NCI-H2227 (cell line): ENCODE measurements at regions not wholly inside any gene's neighbourhood (a gene's known extent, or its start where the extent isn't known, plus 50 kb on each side); places are given as distances from the start of the nearest gene placed in this dataset.

Experiments used
- DNase-seq: peaks from one replicate; lab custom pipeline; 2025; ENCODE audit not compliant: unreplicated experiment; lab: John Stamatoyannopoulos, UW

DNA sequence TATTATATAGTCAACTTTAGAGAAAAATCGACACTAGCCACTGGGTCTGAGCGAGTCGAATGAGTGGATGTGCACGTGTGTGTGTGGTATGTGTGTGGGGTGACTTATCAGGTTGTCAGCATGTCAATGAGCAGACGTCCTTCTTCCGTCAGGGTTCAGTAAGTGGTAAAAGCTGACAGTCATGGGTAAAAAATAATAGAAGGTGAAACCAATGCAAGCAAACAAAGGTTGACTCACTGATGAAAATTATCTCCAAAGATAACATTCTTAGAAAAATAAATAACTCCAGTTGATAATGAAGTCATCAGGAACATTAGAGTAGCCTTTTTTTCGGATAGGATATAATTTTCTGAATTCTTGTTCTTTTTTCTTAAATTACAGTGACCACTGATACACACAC, 243.8 kb upstream of the FOXQ1 start:
- no peak for DNase-seq

DNA sequence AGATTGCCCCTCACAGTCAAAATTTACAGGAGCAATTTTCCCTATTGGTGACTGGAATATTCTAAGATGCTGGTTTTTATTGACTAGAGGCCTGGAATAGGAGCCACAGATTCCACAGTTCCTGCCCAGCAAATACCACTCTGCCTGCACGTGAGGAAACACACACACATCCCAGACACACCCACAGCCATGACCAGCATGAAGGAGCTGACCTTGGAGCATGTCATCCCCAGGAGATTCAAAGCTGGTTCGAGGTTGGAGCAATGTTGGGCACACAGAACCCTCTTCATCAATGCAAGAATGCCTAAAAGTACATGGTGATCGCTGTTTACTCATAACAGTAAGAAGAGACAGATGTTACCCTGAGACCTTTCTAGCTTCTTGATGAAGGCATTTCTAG, 244.6 kb upstream of the FOXQ1 start:
- DNase-seq, result no peak

DNA sequence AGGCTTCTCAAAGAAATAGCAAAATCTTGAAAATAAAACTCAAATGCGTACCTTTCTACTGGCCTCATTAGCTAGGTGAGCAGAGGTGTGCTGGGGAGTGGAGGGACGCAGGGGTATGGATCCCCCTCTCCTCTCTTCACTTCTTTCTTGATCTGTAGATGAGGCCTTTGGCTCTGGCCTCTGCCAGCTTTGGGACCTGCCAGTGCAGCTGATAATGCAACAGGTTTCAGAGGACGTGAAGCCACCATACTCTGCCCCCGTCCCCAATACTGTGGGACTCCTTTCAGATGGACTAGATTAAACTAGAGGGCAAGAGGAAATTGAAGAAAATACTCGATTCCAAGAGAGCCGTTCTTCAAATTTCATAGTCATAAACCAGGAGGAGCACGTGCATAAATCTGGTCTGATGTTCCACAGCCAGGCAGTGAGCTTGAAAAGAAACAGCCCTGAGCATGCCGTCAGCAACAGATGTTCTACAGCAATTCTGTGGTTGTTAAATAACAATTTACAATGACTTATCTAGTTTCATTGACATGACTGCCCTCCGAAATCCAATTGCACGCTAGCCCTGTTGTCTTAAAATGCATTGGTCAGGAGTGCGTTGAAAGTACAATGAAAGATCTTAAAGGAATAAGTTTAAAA, 245.3 kb upstream of the FOXQ1 start:
- DNase-seq, result no peak

DNA sequence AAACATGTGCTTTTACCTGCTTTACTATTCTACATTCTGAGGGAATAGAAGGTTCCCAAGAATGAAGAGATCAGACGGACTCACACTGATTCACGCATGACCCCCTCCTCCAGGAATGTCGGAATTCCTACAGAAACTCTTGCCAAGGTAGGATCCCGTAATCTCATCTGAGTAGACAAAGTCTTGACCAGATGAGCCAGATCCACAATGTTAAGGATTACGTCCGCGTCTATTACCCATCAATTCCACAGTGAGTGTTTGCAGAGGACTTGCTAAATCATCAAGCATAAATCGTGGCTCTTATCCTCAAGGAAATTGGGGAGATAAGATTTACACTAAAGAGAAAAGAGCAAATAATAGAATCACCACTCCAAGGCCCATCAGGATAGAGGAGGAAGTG, 245.9 kb upstream of the FOXQ1 start:
- DNase-seq, result no peak

DNA sequence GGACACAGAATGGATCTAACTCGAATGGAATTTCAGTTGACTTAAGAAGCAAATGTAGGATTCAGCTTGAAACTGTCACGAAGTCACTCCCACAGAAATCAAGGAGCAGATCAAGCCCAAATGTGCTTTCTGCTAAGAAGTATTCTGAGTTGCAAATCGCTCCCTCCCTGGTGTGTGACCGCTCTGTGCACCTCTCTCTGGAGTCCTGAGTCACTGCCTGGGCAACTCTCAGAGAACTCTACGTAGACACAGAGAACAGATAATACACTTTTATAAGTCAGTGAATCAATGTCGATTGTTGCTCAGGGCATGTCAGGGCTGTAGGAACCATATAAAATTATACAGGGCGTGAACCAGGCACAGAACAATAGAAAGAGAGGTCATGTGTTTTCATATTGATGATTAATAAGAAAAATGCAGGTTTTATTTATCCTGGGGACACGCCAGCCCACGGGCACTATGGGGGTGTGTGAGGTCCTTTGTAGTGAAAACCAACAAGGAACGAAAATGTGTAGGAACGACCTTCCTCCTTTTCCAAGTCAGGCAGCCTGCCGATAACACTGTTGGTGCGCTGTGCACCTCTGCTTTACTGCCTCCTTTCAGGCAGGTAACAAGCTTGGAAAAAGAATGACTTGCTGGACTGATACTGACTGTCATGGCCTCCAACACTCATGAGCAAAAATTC, 248.1 kb upstream of the FOXQ1 start:
- DNase-seq, result no peak

DNA sequence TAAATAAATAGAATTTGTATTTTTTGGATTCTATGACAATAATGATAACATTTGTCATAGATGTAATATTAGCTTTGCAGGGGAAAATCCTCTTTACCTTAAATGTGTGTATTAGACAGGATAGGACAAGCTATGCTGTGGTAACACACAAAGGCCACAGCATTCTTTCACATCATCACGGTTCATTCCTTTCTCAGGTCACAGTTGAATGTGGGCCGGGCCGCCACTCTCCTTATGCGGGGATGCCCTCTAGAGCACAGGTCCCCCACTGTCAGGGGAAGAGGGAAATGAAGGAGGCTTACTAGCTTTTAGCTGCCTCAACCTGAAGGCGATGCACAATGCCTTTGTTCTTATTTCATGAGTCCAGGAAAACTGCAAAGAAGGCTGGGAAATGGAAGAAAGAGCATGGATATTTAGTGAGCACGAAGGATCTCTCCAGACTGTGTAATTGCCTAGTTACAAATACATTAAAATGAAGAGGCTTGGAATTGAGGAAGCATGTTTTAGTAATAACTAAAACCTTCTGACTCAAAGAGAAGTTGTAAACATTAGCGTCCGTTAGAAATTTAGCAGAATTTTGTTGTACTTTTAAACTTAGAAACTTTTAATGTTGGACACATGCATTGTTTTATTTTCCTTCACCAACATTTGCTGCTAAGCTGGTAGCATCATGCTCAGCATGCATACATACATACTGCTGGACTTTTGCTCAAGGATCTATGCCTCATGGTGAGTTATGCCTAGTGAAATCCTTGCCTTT, 248.9 kb upstream of the FOXQ1 start:
- DNase-seq, result no peak

DNA sequence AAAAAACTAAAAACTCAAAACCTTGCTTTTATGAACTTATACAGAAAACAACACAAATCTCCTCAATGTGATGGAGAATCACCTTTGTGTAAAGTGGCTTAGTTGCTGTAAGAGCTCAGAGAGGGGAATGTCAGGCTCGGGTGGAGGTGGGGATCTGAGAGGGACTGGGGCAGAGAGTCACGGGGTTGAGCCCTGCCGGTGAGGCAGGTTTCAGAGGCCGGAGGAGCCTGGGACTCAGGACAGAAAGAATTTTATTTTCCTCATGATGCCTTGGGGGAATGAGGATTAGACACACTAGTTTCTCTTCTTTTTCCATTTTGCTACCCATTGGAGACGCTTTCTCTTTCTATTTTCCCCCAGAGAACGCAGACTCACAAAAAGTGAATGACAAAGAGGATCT, 252.3 kb upstream of the FOXQ1 start:
- DNase-seq, result no peak

DNA sequence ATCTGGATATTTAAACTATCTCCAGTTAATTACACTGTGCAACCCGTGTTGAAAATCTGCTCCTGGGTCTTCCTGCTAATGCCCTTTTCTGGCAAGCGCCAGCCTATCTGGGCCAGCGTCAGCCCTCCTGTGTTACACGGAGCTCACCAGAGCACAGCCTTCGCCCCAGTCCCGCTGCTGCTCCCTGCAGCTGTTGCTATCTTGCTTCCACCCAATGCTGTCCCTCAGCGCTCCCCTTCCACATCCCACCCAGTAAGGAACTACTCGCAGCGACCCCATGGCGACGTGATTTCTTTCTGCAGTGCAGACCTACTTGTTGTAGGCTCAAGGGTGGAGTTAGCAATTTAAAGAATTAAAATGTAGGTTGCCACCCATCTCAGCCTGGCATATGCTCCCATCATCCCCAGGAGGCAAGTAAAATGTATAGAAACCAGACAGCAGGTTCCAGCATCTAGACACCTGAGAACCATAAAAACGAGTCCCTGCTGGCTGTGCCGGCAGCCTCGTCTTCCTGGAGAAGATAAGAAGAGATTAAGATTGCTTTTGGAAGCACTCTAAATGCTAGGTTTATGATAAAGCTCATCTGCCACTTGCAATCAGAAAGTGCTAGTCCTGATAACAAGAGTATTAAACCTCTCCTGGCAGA, 254.3 kb upstream of the FOXQ1 start:
- no peak for DNase-seq

DNA sequence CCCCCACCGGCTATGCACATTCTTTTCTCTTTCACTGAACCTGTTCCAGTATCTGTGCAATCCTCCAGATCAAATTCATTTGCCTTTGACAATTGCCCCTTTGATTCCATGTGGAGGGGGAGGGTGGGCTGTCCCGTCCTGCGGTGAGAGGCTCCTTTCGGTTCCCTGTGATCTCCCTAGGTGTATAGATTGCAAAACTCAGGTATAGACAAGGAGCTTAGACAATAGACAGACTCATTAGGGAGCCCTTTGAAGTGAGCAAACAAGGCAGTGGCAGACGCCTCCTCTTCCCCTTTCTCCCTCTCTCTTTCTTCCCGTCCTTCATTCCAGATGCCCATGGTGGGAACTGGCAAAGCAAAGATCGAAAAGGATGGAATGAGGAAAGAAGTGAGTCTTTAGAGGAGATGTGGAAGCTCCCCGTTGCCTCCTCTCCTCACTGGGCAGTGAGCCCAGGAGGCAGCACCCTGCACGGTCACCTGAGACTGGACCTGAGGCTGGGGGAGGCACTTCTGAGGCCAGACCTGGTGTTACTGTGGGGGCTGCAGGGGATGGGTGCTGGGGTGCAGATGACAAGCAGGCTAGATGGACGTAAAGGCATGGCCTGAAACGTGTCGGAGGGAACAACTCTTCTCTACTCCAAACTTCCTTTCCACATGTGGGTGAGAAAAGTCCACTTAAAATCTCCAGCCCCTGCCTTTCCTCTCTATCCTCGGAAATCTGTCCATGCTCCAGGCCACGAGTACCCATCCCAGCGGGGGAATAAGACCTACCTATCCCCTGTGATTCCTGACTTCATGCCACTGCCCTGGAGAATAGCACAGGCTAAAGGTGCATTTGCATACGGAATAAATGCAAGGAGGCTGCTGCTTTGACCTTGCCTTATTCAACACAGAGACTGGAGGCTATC, 256.6 kb upstream of the FOXQ1 start:
- no peak for DNase-seq

DNA sequence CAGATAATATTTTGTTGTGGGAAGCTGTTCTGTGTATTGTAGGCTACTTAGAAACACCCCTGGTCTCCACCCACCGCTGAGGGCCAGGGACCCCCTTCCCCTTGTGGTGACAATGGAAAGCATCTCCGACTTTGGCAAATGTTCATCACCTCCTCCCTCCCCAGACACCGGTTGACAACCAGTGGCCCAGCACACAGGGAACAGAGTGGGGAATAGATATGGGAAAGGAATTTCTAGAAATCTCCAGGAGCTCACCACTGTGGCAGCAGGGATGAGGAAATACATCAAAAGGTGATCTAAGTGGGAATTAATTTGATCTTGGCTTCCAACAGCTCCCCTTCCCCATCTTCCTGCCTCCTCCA, 257.3 kb upstream of the FOXQ1 start:
- DNase-seq, result no peak

DNA sequence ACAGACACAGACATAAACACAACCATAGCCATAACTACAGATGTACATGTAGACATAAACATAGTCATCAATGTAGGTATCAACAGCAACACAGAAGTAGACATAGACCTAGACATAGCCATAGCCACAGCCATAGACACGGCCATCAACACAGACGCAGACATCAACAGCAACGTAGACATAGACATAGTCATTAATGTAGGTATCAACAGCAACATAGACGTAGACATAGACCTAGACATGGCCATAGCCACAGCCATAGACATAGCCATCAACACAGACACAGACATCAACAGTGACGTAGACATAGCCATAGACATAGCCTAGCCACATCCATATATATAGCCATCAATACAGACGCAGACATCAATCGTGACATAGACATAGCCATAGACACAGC, 258.3 kb upstream of the FOXQ1 start:
- no peak for DNase-seq

DNA sequence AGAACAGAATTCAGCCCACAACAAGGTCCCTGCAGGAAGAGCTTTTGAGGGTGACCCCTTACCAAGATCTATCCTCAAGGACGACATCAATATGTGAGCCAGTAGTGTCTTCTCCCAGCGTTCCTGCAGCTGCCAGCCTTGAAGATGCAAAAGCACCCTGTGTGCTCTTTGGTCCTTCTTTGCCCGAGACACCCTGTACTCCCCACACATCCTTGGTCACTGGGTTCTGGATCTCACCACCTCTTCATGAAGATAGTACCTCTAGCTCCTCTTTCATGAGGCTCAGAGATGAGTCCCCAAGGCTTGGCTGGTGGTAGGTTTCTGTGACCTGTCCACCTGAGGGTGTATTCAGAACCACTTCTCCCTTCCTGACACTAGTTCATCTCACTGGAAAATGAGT, 259.6 kb upstream of the FOXQ1 start:
- DNase-seq, result no peak

DNA sequence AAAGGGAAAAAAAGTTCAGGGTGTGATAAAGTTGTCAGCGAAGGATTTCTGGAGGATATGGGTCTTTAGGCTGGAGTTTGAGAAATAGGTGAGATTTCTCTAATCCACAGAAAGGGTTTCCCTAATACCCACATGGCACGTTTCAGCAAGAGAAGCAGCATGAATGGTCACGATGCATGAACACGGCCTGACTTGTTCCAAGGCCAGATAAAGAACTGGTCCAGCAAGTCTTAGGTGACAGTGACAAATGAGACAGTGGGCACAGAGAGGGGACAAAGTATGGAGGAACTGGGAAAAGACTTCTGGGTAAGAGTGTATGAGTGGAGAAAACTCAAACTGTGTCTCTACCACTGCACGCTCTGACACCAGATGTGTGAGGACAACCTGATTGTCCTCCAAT, 262.0 kb upstream of the FOXQ1 start:
- DNase-seq, result no peak

DNA sequence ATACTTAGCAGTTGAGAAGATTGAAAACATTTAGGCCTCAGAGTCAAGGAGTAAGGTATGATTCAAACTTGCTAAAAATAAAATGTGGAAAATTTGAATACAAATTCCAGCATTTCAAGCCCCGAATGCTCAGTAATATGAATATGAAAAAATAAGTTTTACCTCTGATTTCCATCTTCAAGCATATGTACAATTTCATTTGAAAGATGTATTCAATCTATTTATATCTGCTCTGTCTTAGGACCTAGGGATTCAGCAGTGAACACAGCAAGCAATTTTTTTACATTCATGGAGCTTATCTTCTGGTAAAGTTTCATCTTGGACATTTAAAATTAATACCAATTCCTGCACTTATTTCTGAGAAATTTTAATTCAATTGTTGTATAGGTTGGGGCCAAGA, 262.7 kb upstream of the FOXQ1 start:
- no peak for DNase-seq

DNA sequence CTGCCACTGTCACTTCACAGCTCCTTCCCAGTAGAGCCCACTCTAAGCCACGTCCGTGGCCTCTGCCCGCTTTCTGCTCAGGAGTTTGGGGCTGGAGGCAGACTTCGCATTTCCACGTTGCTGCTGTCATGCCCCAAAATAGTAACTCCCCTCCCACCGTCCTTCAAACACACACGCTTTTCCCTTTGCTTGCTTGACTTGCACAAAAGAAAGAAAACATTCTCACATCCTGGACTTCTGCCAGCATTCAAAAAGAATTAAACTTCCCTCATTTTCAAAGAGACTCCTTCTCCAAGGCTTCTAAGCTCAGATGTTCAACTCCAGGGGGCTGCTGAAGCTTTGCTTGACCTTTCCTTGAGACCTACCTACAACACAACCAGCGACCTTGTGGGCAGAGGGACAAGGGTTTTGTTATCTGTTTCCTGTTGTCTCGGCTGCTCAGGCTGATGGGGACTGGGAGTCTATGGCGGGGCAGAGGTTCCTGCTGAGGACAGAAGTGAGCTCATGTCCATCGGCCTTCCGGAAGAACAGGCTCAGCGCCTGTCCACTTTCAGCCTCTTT, 263.8 kb upstream of the FOXQ1 start:
- DNase-seq, result no peak

DNA sequence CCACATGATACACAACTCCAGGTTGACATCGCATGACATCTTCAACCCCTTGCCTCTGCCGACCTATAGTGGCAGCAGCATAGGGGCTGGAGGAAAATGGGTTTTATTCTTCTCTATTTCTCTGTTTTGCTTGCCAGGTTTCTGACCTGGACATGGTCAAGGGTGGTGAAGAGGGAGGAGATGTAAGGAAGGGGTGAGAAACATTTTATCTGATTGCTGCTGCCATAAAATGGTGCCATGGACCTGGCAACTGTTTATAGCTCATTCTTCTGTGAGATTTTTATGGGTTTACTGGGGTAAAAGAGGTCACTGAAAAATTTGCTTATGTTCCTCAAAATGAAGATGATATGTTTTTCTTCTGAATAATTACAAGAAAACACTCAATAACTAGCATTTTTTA, 266.7 kb upstream of the FOXQ1 start:
- no peak for DNase-seq

DNA sequence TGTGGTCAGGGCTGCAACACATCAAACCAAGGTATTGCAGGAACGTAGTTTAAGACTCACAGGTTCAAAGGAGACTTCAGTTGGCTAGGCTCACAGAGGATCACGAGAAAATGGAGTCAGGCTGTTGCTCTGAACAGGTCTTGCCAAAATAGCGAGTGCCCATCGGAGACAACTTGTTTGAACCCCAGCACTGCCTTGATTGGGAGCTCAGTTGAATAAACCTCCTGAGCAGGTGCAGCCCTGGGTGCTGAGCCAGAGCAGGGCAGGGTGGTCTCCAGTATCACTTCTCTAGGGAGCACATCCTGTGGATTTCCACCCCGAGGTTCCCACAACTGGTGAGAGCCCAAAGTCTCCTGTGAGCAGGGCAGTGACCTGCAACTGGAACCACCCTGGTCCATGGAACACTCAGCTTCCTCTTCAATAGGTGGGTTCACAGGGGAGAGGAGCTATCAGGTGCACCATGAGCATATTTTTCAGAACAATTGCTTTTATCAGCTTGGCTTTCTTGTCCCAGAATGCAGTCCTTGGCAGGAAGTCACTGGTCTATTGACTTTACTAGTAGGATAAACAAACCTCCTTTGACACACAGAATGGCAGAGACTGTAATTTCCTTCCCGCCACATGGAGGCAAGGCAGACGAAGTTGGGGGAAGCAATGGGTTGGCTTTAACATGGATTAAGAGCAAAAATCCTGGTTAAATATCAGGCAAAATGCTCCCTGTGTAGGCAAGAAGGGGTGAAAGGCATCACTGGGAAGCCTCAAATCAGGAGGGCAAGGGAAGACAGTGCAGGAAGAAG, 267.7 kb upstream of the FOXQ1 start:
- no peak for DNase-seq

DNA sequence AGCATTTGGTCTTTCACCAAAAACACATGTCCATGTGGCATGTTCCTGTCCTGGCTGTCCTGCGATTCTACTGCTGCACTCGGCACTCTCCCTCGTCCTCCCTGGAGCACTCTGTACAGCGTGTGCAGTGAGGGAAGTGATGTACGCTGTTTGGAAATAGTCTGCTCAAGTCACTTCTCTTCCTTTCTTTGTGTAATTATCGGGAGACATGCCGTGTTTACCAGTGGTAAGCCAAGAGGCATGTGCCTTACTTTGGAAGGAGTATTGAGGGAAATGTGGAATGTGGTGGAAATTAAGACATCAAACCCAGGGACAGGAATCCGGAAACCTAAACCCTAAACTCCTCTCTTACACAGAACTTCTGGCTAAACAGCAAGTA, 268.5 kb upstream of the FOXQ1 start:
- DNase-seq, result no peak

DNA sequence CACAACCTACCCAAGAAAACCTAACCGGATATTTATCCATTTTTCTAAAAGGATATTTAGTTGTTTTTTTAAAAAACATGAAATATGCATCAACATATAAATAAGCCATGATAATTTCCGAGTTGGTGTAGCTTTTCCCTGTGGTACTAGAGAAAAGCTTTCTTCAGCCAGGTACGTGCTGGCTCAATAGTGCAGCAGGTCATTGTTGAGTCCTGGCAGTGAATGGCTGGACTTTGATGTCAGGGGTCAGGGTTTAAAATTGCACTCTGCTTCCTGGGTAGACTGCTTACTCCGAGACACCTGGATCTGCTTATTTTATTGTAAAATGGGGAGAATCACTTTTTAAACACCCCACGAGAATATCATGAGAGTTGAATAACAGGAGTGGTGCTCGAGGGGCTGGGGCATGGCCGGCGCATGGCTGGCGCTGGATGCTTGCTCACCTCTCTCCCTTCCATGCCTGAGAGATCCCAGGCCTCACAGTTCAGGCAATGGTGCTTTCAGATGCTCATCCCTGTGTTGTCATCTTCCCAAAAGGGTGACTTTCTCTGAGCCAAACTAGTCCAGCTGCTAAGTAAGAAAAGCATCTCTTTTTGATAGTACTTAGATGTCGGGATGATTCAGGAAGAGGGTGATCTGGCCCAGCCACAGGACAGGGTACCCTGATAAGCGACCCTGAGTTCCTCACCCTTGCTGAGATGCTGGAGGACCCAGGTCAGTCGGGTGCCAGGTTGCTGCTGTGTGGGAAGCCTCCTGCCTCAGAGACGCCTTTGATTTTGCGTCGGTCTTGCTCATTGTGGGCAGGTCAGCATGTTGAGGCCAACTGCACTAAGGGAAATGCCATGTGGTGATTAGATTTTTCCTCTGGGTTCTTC, 269.1 kb upstream of the FOXQ1 start:
- no peak for DNase-seq
